HEK293 (cell line): ENCODE measurements at regions not wholly inside any gene's neighbourhood (a gene's known extent, or its start where the extent isn't known, plus 50 kb on each side); places are given as distances from the start of the nearest gene placed in this dataset.
"Not testable (repeated sequence)": the region's sequence is repeated elsewhere in the genome, so short reads cannot be mapped to it uniquely, and the experiment has no call there.

Experiments used
- CTCF ChIA-PET: fragments of 350-600 bp; formaldehyde crosslinking; extraction: SDS; loops from one replicate; lab custom pipeline; 2021; ENCODE audit warnings: antibody characterized with exemption; lab: Yijun Ruan, JAX
- POLR2A ChIA-PET: fragments of 300-600 bp; formaldehyde crosslinking; extraction: SDS; loops from one replicate; lab custom pipeline; 2020; ENCODE audit warnings: antibody characterized with exemption, inconsistent platforms; lab: Yijun Ruan, JAX
- H3K27ac ChIP-seq: fragments of 200-500 bp; sonication (Bioruptor generic); 2 replicates; pipeline ENCODE4 v1.5.1; 2014; ENCODE audit warnings: low read depth, low read length, control low read depth, inconsistent platforms; ENCODE audit errors: extremely low read depth
- H3K36me3 ChIP-seq, 2 experiments: fragments of 200-500 bp in 1 of 2; sonication (Bioruptor generic) in 1 of 2; 1 replicate in 1 of 2; 2 replicates in 1 of 2; pipeline ENCODE4 v1.5.1; 2014 to 2017; ENCODE audit warnings: inconsistent platforms in 2 of 2, low read length in 2 of 2; ENCODE audit not compliant: control insufficient read depth in 2 of 2, insufficient read depth in 1 of 2
- H3K4me1 ChIP-seq: fragments of 200-500 bp; sonication (Bioruptor generic); 2 replicates; pipeline ENCODE4 v1.5.1; 2014; ENCODE audit warnings: mild to moderate bottlenecking, low read length, inconsistent platforms; ENCODE audit not compliant: control insufficient read depth, insufficient read depth
- H3K4me3 ChIP-seq: 2 replicates; pipeline ENCODE4 v1.5.1; 2011; ENCODE audit warnings: low read depth, mild to moderate bottlenecking, control low read depth, low read length, moderate library complexity
- H3K9me3 ChIP-seq: fragments of 200-500 bp; sonication (Bioruptor generic); 2 replicates; pipeline ENCODE4 v1.5.1; 2014; ENCODE audit warnings: low read depth, low read length, inconsistent platforms; ENCODE audit not compliant: control insufficient read depth, insufficient read depth
- BCL11B ChIP-seq: fragments of 450-650 bp; formaldehyde crosslinking; IDR thresholded peaks from 2 replicates; pipeline ENCODE4 v1.5.1; 2016; ENCODE audit warnings: low read depth, missing biosample characterization, missing genetic modification characterization
- MZF1 ChIP-seq: fragments of 450-650 bp; formaldehyde crosslinking; IDR thresholded peaks from 2 replicates; pipeline ENCODE4 v1.5.1; 2017; ENCODE audit warnings: missing biosample characterization, missing genetic modification characterization, borderline replicate concordance
- ZNF10 ChIP-seq: fragments of 450-650 bp; formaldehyde crosslinking; IDR thresholded peaks from 2 replicates; pipeline ENCODE4 v1.5.1; 2017; ENCODE audit warnings: missing biosample characterization, missing genetic modification characterization
- ZNF112 ChIP-seq: fragments of 450-650 bp; formaldehyde crosslinking; IDR thresholded peaks from 2 replicates; pipeline ENCODE4 v1.5.0; 2017; ENCODE audit warnings: missing biosample characterization, missing genetic modification characterization
- ZNF175 ChIP-seq: fragments of 450-650 bp; formaldehyde crosslinking; IDR thresholded peaks from 2 replicates; pipeline ENCODE4 v1.5.1; 2016; ENCODE audit warnings: missing biosample characterization, missing genetic modification characterization
- ZNF221 ChIP-seq: fragments of 450-650 bp; formaldehyde crosslinking; IDR thresholded peaks from 2 replicates; pipeline ENCODE4 v1.5.1; 2017; ENCODE audit warnings: missing biosample characterization, missing genetic modification characterization, borderline replicate concordance
- ZNF223 ChIP-seq: fragments of 450-650 bp; formaldehyde crosslinking; IDR thresholded peaks from 2 replicates; pipeline ENCODE4 v1.5.1; 2016; ENCODE audit warnings: missing biosample characterization, missing genetic modification characterization
- ZNF510 ChIP-seq: fragments of 450-650 bp; formaldehyde crosslinking; IDR thresholded peaks from 2 replicates; pipeline ENCODE4 v1.5.1; 2018; ENCODE audit warnings: mild to moderate bottlenecking, missing genetic modification characterization, missing biosample characterization; ENCODE audit not compliant: insufficient replicate concordance
- ZNF514 ChIP-seq: fragments of 450-650 bp; formaldehyde crosslinking; IDR thresholded peaks from 2 replicates; pipeline ENCODE4 v1.5.1; 2016; ENCODE audit warnings: missing biosample characterization, missing genetic modification characterization
- ZNF585B ChIP-seq: fragments of 450-650 bp; formaldehyde crosslinking; IDR thresholded peaks from 2 replicates; pipeline ENCODE4 v1.5.1; 2016; ENCODE audit warnings: missing biosample characterization, missing genetic modification characterization
- ZNF623 ChIP-seq: fragments of 450-650 bp; formaldehyde crosslinking; IDR thresholded peaks from 2 replicates; pipeline ENCODE4 v1.5.1; 2016; ENCODE audit warnings: missing biosample characterization, missing genetic modification characterization
- ZNF701 ChIP-seq: fragments of 450-650 bp; formaldehyde crosslinking; IDR thresholded peaks from 2 replicates; pipeline ENCODE4 v1.5.1; 2016; ENCODE audit warnings: missing biosample characterization, missing genetic modification characterization
- ZNF830 ChIP-seq: fragments of 450-650 bp; IDR thresholded peaks from 2 replicates; pipeline ENCODE4 v1.5.0; 2018; ENCODE audit warnings: missing biosample characterization, missing genetic modification characterization, low read depth, mild to moderate bottlenecking, moderate library complexity
- ZNF843 ChIP-seq: fragments of 450-650 bp; formaldehyde crosslinking; IDR thresholded peaks from 2 replicates; pipeline ENCODE4 v1.5.1; 2016; ENCODE audit warnings: missing biosample characterization, missing genetic modification characterization
- TF ChIP-seq, protein P1 (sequence below): fragments of 450-650 bp; formaldehyde crosslinking; IDR thresholded peaks from 2 replicates; pipeline ENCODE4 v1.5.1; 2017; ENCODE audit warnings: missing biosample characterization, missing genetic modification characterization

DNA sequence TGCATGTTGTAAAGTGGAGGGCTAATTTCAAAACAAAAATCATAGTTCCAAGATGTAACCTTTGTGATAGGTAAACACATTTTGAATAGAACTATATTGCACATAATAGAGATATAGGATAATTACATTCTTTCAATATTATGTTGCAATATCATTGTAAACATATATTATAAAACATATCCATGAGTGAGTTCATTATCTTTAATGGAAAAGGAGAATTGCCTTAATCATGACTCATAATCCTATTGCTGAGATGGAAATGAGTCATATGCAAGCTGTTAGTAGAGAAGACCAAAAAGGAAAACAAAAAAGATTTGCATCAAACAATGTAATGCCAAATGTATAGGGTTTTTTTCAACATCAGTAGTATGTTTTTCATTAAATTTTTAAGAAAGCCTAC, 73.7 kb upstream of the WDR44 start:
- no peak for TF ChIP-seq BCL11B (tag by site-specific recombination)
- TF ChIP-seq ZNF843, result no peak
- TF ChIP-seq ZNF510 (tag by site-specific recombination), result no peak
- TF ChIP-seq ZNF10 (tag by site-specific recombination), result no peak
- TF ChIP-seq ZNF701 (tag by site-specific recombination), result no peak
- TF ChIP-seq, protein P1, sequence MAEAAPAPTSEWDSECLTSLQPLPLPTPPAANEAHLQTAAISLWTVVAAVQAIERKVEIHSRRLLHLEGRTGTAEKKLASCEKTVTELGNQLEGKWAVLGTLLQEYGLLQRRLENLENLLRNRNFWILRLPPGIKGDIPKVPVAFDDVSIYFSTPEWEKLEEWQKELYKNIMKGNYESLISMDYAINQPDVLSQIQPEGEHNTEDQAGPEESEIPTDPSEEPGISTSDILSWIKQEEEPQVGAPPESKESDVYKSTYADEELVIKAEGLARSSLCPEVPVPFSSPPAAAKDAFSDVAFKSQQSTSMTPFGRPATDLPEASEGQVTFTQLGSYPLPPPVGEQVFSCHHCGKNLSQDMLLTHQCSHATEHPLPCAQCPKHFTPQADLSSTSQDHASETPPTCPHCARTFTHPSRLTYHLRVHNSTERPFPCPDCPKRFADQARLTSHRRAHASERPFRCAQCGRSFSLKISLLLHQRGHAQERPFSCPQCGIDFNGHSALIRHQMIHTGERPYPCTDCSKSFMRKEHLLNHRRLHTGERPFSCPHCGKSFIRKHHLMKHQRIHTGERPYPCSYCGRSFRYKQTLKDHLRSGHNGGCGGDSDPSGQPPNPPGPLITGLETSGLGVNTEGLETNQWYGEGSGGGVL, result no peak
- TF ChIP-seq ZNF830, result no peak
- TF ChIP-seq ZNF221 (tag by site-specific recombination), result no peak
- TF ChIP-seq, all 188 proteins: peak for 0
- Histone ChIP-seq H3K36me3 (no peaks in the 10 kb centered on the region; a peak in 1 of 3 replicates), H3K9me3 (no peaks in the 10 kb centered on the region), H3K4me1 (no peaks in the 10 kb centered on the region), H3K27ac (no peak overlapping the region), H3K4me3 (no peak overlapping the region)
- ChIA-PET POLR2A (no interaction called here), CTCF (no interaction called here)

DNA sequence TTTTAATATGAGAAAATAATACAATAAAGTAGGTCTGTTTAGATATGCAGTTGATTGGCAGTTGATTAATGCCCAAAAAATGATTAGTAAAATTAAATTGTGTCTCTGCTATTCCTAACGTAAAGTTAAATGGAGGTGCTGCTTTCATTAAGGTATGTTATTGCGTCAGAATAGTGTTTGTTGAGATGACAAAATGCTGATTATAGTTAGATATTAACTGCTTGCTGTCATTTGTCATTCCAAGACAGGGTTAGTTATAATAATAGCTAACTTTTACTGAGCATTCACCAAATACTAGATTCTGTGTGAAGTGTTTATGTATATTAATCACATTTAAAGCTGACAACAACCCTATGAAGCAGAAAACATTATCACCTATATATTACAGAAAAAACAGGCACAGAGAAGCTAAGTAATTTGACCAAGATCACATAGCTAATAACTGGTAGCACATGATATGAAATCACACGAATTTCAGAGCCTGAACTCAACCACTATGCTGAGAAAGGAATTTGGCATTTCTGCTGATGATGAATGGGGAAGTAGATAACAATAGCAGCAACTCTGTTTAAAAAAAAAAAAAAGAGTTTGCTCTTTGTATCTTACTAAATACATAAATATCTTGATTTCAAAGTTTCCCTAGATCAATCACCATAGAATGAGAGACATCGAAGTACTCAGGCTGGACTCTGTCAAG, 59.7 kb upstream of the WDR44 start:
- CTCF ChIA-PET, result interaction anchor here (1.0 kb wide), 1 partner anchor 32 kb away, joined by 3 read pairs; no protein-coding TSS in a partner anchor
- POLR2A ChIA-PET, result no interaction called here
- no peaks in the 10 kb centered on the region for H3K4me1 ChIP-seq

DNA sequence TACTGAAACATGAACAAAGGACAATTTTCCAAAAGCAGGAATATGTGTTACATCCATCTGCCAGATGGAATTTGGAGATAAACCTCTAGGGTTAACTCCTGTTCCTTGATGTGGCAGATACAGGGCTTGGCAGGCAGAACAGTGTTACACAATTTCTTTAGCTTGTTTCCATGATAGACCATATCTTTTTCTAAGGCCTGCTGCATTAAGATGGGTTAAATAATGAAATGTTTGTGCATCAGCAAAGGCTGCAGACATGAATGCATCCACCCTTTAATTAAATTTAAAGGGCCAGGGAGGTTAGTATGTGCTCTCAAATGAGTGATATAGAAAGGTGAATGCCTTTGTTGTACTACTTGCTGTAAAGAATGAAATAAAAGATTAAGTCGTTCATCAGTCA, 50.1 kb upstream of the WDR44 start:
- POLR2A ChIA-PET, result interaction anchor here (0.6 kb wide), 1 partner anchor 94 kb away, joined by 6 read pairs; no protein-coding TSS in a partner anchor
- H3K36me3 ChIP-seq, H3K27ac ChIP-seq, H3K9me3 ChIP-seq, H3K4me3 ChIP-seq, H3K4me1 ChIP-seq, CTCF ChIA-PET: not testable (repeated sequence)

More for the DNA sequence above, 59.7 kb upstream of the WDR44 start:
- TF ChIP-seq ZNF223 (tag by site-specific recombination) (no peak), ZNF514 (no peak), ZNF623 (tag by site-specific recombination) (no peak), ZNF112 (tag by site-specific recombination) (no peak), ZNF843 (no peak), ZNF585B (tag by site-specific recombination) (no peak), MZF1 (tag by site-specific recombination) (no peak), ZNF175 (no peak)
- Histone ChIP-seq H3K36me3 (no peaks in the 10 kb centered on the region), H3K4me3 (no peak overlapping the region), H3K27ac (no peak overlapping the region), H3K9me3 (no peaks in the 10 kb centered on the region)
